Neuronal stem cell (in vitro differentiated cells): ENCODE measurements at regions not wholly inside any gene's neighbourhood (a gene's known extent, or its start where the extent isn't known, plus 50 kb on each side); places are given as distances from the start of the nearest gene placed in this dataset.

ENCODE experiments used
- DNase-seq: peaks from one replicate; pipeline ENCODE4 v3.0.0-alpha.2; 2013; ENCODE audit warnings: low spot score
- H2AFZ ChIP-seq: one replicate; pipeline ENCODE4 v1.6.1; 2013; ENCODE audit warnings: mild to moderate bottlenecking, low read length, inconsistent platforms
- H2AK5ac ChIP-seq: 2 replicates; pipeline ENCODE4 v1.6.1; 2013; ENCODE audit warnings: low read depth, mild to moderate bottlenecking, inconsistent platforms, low read length, moderate library complexity, mixed read lengths
- H2BK120ac ChIP-seq: 2 replicates; pipeline ENCODE4 v1.6.1; 2013; ENCODE audit warnings: low read depth, mild to moderate bottlenecking, inconsistent platforms, low read length, moderate library complexity, mixed read lengths
- H2BK12ac ChIP-seq: one replicate; pipeline ENCODE4 v1.6.1; 2013; ENCODE audit warnings: low read length, inconsistent platforms
- H2BK15ac ChIP-seq: 2 replicates; pipeline ENCODE4 v1.6.1; 2013; ENCODE audit warnings: mild to moderate bottlenecking, low read length, inconsistent platforms, mixed read lengths
- H2BK5ac ChIP-seq: one replicate; pipeline ENCODE4 v1.6.1; 2013; ENCODE audit warnings: inconsistent platforms, mild to moderate bottlenecking, low read length, moderate library complexity
- H3K14ac ChIP-seq: one replicate; pipeline ENCODE4 v1.6.1; 2013; ENCODE audit warnings: low read length, inconsistent platforms
- H3K18ac ChIP-seq: 2 replicates; pipeline ENCODE4 v1.6.1; 2013; ENCODE audit warnings: low read length, inconsistent platforms
- H3K23ac ChIP-seq: 2 replicates; pipeline ENCODE4 v1.6.1; 2013; ENCODE audit warnings: low read depth, mild to moderate bottlenecking, mixed read lengths, low read length, inconsistent platforms; ENCODE audit not compliant: poor library complexity
- H3K27ac ChIP-seq: replicated peaks from 3 replicates; pipeline ENCODE4 v1.5.1; 2013; ENCODE audit warnings: low read length, inconsistent platforms
- H3K27me3 ChIP-seq, 3 experiments: 2 replicates each; pipeline ENCODE4 v1.6.1; 2013; ENCODE audit warnings: low read length in 3 of 3, mild to moderate bottlenecking in 2 of 3, inconsistent platforms in 1 of 3, low read depth in 1 of 3, mixed read lengths in 1 of 3, moderate library complexity in 1 of 3; ENCODE audit not compliant: control insufficient read depth in 3 of 3, insufficient read depth in 3 of 3
- H3K36me3 ChIP-seq, 2 donors: replicated peaks in 1 of 2; 2 replicates each; pipeline ENCODE4 v1.6.1; 2013; ENCODE audit warnings: low read length in 2 of 2; ENCODE audit not compliant: control insufficient read depth in 2 of 2, insufficient read depth in 2 of 2
- H3K4ac ChIP-seq: 2 replicates; pipeline ENCODE4 v1.6.1; 2013; ENCODE audit warnings: inconsistent platforms, mild to moderate bottlenecking, low read length, moderate library complexity
- H3K4me1 ChIP-seq, 2 donors: 1 replicate in 1 of 2; 2 replicates in 1 of 2; pipeline ENCODE4 v1.6.1; 2013; ENCODE audit warnings: low read length in 2 of 2, low read depth in 1 of 2; ENCODE audit not compliant: control insufficient read depth in 2 of 2, insufficient read depth in 1 of 2
- H3K4me2 ChIP-seq: one replicate; pipeline ENCODE4 v1.6.1; 2013; ENCODE audit warnings: mild to moderate bottlenecking, low read length, inconsistent platforms; ENCODE audit not compliant: insufficient read depth, poor library complexity, severe bottlenecking
- H3K4me3 ChIP-seq, 2 donors: 2 replicates each; pipeline ENCODE4 v1.5.1; 2013; ENCODE audit warnings: low read length in 2 of 2, mild to moderate bottlenecking in 2 of 2, inconsistent platforms in 1 of 2, moderate library complexity in 1 of 2
- H3K79me1 ChIP-seq: one replicate; pipeline ENCODE4 v1.6.1; 2013; ENCODE audit warnings: low read depth, mild to moderate bottlenecking, inconsistent platforms, low read length, moderate library complexity
- H3K9ac ChIP-seq: one replicate; pipeline ENCODE4 v1.6.1; 2013; ENCODE audit warnings: mild to moderate bottlenecking, low read depth, low read length, inconsistent platforms; ENCODE audit not compliant: poor library complexity
- H3K9me3 ChIP-seq, 2 donors: replicated peaks in 1 of 2; 2 replicates each; pipeline versions ENCODE3 to v1.6.1; 2013; ENCODE audit warnings: low read length in 2 of 2, mild to moderate bottlenecking in 2 of 2, inconsistent platforms in 1 of 2, low read depth in 1 of 2, mixed read lengths in 1 of 2, moderate library complexity in 1 of 2; ENCODE audit not compliant: control insufficient read depth in 2 of 2, insufficient read depth in 1 of 2
- H4K8ac ChIP-seq: one replicate; pipeline ENCODE4 v1.6.1; 2013; ENCODE audit warnings: low read depth, mild to moderate bottlenecking, inconsistent platforms, low read length, moderate library complexity
- H4K91ac ChIP-seq: one replicate; pipeline ENCODE4 v1.6.1; 2013; ENCODE audit warnings: low read length, low read depth, mild to moderate bottlenecking, inconsistent platforms; ENCODE audit not compliant: poor library complexity
- WGBS, 2 donors: extraction: QIAGEN DNeasy Blood & Tissue Kit; methylation state at CpG; one replicate each; pipeline ENCODE4 v1.1.7; 2013; ENCODE audit warnings: missing lambda C conversion rate in 2 of 2, mixed read lengths in 1 of 2; ENCODE audit not compliant: insufficient read length in 2 of 2, insufficient replicate concordance in 1 of 2; ENCODE audit errors: extremely low coverage in 2 of 2; 5-methylcytosine and 5-hydroxymethylcytosine counted together

GRCh38 chr3:80040067-80040466 lies 272.3 kb upstream of the ROBO1 start:
- no peak overlapping the region for H3K4ac ChIP-seq
- no peak overlapping the region for H2AK5ac ChIP-seq
- no peaks in the 10 kb centered on the region for H3K27me3 ChIP-seq
- H3K14ac ChIP-seq: no peak overlapping the region
- H3K9ac ChIP-seq: no peak overlapping the region
- H2BK12ac ChIP-seq: no peak overlapping the region
- no peak overlapping the region for H3K18ac ChIP-seq
- no peak overlapping the region for H3K4me2 ChIP-seq
- H2AFZ ChIP-seq: no peak overlapping the region
- no CpG with 5 or more reads among the region's 2 CpGs for WGBS, 2 donors
- H3K36me3 ChIP-seq: no peaks in the 10 kb centered on the region
- no peak overlapping the region for H3K27ac ChIP-seq
- no peak overlapping the region for H3K4me3 ChIP-seq
- H3K4me1 ChIP-seq: no peaks in the 10 kb centered on the region
- H2BK5ac ChIP-seq: no peak overlapping the region
- H3K23ac ChIP-seq: no peak overlapping the region
- no peak overlapping the region for H4K8ac ChIP-seq
- DNase-seq: no peak
- no peak overlapping the region for H2BK15ac ChIP-seq
- H3K9me3 ChIP-seq: no peaks in the 10 kb centered on the region
- H3K79me1 ChIP-seq: no peaks in the 10 kb centered on the region
- H2BK120ac ChIP-seq: no peak overlapping the region
- H4K91ac ChIP-seq: no peak overlapping the region

- H3K9me3 ChIP-seq: no peaks in the 10 kb centered on the region
- no peak overlapping the region for H2BK15ac ChIP-seq
- no peak overlapping the region for H4K8ac ChIP-seq
- H3K23ac ChIP-seq: no peak overlapping the region
- no peak overlapping the region for H2AK5ac ChIP-seq
- H2AFZ ChIP-seq: no peak overlapping the region
- H3K9ac ChIP-seq: no peak overlapping the region
- no peaks in the 10 kb centered on the region for H3K27me3 ChIP-seq
- H3K4ac ChIP-seq: no peak overlapping the region
- H3K4me2 ChIP-seq: no peak overlapping the region
- no peak overlapping the region for H3K14ac ChIP-seq
- H3K4me3 ChIP-seq: no peak overlapping the region
- no peak overlapping the region for H4K91ac ChIP-seq
- no peak overlapping the region for H2BK12ac ChIP-seq
- H3K79me1 ChIP-seq: no peaks in the 10 kb centered on the region
- no peak for DNase-seq
- H3K27ac ChIP-seq: no peak overlapping the region
- H3K18ac ChIP-seq: no peak overlapping the region
- no peaks in the 10 kb centered on the region for H3K4me1 ChIP-seq
- H2BK5ac ChIP-seq: no peak overlapping the region
- no peak overlapping the region for H2BK120ac ChIP-seq
- H3K36me3 ChIP-seq: no peaks in the 10 kb centered on the region
Observed at GRCh38 chr3:80036176-80036575, 268.4 kb upstream of the ROBO1 start.

- no peak overlapping the region for H2AFZ ChIP-seq
- H2BK15ac ChIP-seq: no peak overlapping the region
- no peak overlapping the region for H3K4ac ChIP-seq
- no peak overlapping the region for H2BK120ac ChIP-seq
- no peak overlapping the region for H3K14ac ChIP-seq
- no peak for DNase-seq
- no peak overlapping the region for H3K18ac ChIP-seq
- no peak overlapping the region for H4K91ac ChIP-seq
- H3K27ac ChIP-seq: no peak overlapping the region
- no CpG with 5 or more reads among the region's 7 CpGs for WGBS, 2 donors
- H3K4me3 ChIP-seq: no peak overlapping the region
- no peaks in the 10 kb centered on the region for H3K36me3 ChIP-seq
- no peak overlapping the region for H3K4me2 ChIP-seq
- H4K8ac ChIP-seq: no peak overlapping the region
- H2BK5ac ChIP-seq: no peak overlapping the region
- no peaks in the 10 kb centered on the region for H3K79me1 ChIP-seq
- no peak overlapping the region for H3K9ac ChIP-seq
- no peak overlapping the region for H2AK5ac ChIP-seq
- H3K27me3 ChIP-seq: no peaks in the 10 kb centered on the region
- no peak overlapping the region for H3K23ac ChIP-seq
- no peaks in the 10 kb centered on the region for H3K4me1 ChIP-seq
- no peak overlapping the region for H2BK12ac ChIP-seq
- H3K9me3 ChIP-seq: no peaks in the 10 kb centered on the region
Observed at GRCh38 chr3:80035021-80035420, 267.2 kb upstream of the ROBO1 start.

GRCh38 chr3:80023010-80023409 lies 255.2 kb upstream of the ROBO1 start:
- H4K91ac ChIP-seq: no peak overlapping the region
- H3K4me1 ChIP-seq: no peaks in the 10 kb centered on the region
- no peak overlapping the region for H3K14ac ChIP-seq
- H3K79me1 ChIP-seq: no peaks in the 10 kb centered on the region
- no peaks in the 10 kb centered on the region for H3K36me3 ChIP-seq
- DNase-seq: no peak
- no peak overlapping the region for H2BK5ac ChIP-seq
- no peak overlapping the region for H2BK120ac ChIP-seq
- no peak overlapping the region for H3K4me3 ChIP-seq
- no peaks in the 10 kb centered on the region for H3K9me3 ChIP-seq
- no peak overlapping the region for H3K9ac ChIP-seq
- no peak overlapping the region for H4K8ac ChIP-seq
- H2BK15ac ChIP-seq: no peak overlapping the region
- no peak overlapping the region for H2AFZ ChIP-seq
- WGBS, 2 donors: no CpG with 5 or more reads among the region's 2 CpGs
- no peak overlapping the region for H3K18ac ChIP-seq
- H2AK5ac ChIP-seq: no peak overlapping the region
- H2BK12ac ChIP-seq: no peak overlapping the region
- H3K4ac ChIP-seq: no peak overlapping the region
- no peaks in the 10 kb centered on the region for H3K27me3 ChIP-seq
- H3K4me2 ChIP-seq: no peak overlapping the region
- no peak overlapping the region for H3K27ac ChIP-seq
- H3K23ac ChIP-seq: no peak overlapping the region
